Iris pigment epithelial cell (primary cell): ENCODE measurements at regions not wholly inside any gene's neighbourhood (a gene's known extent, or its start where the extent isn't known, plus 50 kb on each side); places are given as distances from the start of the nearest gene placed in this dataset.

Experiments used
- DNase-seq: peaks from one replicate; pipeline ENCODE4 v3.0.0-alpha.2; 2011; ENCODE audit warnings: low read depth

DNA sequence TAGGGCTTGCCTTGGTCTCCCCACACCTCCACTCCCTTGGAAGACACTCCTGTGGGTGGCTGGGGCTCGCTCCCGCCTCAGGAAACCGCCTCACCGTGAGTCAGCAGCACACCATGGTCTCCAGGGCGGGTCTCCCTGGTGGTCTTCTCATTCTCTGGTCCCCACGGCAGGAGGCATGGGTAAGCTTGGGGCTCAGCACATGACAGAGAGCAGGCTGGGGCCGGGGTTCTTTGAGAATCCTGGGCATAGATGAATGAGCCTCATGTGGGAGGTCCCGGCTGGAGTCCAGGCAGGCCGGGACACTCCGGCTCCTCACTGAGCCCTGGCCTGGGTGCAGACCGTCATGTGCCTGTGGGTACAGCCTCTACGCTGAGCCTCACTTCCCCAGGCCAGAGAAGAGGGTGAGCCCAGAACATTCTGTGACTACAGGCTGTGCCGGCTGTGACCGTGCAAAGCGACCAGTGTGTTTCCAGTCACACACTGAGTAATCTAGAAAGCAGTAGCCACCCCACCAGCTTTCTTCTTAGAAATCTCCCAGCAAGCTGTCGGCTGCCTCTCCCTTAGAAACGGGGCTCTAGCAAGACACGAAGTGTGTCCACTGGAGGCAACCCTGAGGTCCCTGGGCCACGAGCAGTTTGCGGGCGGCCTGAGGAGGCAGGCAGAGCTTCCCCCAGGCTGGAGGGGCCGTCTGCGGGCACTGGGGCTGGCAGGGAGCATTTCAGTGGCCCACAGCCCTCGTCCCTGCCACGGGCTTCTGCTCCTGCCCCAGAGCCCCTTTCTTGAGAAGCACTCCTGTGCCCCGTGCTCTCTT, 93.1 kb downstream of the RHOB start:
- DNase-seq, result no peak

- DNase-seq, result no peak
These were observed 93.9 kb downstream of the RHOB start for GRCh38 chr2:20540587-20541293.

GRCh38 chr2:20541294-20541640, 94.4 kb downstream of the RHOB start:
- no peak for DNase-seq

GRCh38 chr2:20541651-20542050, 94.8 kb downstream of the RHOB start:
- DNase-seq, result no peak

GRCh38 chr2:20542269-20542668, 95.4 kb downstream of the RHOB start:
- DNase-seq, result no peak

DNA sequence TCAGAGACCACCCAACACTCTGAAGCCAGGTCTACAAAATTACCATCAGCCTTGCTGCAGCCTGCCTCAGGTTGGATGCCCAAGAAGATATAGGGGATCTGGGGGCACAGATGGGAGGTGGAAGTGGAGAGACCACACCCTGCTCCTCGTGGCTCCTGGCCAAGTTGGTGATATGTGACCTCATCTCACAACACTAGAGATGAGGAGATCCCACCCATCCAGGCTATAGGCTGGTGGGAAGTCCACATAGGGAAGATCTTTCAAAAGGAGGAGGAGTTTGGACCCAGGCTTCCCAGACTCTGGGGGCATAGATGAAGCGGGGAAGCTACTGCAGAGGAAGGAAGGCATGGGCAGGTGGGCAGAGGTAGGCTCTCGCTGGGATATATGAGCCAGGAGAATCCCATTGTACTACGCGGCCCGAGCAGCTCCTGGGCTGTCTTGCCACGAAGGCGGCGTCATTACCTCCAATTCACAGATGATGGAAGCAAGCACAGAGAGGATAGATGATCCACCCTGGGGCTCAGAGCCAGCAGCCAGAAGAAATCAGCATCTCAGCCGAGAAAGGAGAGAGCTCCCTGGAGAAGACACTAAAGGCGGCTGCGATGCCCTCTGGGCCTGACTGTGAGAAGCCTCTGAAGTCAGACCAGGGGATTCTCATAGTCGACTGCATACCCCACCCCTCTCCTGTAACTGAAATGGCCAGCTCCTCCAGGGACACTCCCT, 96.0 kb downstream of the RHOB start:
- no peak for DNase-seq

DNA sequence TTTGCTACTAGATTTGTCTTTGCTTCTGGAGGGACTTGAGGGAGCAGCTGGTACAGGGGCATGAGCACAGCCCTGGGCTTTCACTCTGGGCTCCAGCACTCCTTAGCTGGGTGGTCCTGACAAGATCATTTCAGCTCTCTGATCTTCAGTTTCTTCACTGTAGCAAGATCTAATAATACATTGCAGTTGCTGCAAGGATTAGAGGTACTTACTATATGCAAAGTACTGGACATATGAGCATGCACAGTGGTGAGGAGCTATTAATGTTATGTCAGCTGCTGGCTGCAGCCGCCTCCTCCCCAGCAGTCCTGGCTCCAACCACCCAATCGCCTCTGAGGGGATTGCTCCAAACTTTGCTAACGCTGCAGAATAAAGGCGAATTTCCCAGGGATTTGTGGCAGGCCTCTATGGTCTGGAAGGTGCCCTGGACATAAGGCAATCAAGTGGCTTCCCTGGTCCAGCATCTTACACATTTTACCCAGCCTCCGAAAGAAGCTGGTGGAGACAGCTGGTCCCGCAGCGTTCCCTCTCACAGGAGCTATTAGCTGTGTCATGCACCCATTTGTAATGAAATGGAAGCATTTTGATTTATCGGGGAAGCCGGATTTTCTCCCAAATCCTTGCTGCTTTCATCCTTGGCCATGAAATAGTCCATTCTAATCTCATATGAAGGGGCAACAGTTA, 96.7 kb downstream of the RHOB start:
- peak; percentile 21 for DNase-seq

GRCh38 chr2:20544153-20544747, 97.4 kb downstream of the RHOB start:
- no peak for DNase-seq

DNA sequence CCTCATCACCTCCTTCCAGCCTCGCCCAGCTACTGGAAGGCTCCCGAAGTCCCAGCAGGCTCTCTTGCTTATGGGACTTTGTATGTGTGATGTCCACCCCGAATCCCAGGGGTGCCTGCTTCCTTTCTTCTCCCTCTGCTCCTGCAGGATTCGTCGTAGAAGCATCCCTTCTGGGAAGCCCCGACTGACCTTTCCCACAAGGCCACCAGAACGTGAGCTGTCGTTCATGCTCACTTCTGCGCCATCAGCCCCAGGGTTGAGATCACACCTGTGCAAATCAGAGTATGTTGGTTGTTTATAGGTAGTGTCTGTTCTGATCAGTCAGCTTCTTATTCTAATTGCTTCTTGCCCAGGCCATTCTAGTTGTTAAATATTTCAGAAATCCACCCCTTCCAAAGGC, 101.8 kb downstream of the HS1BP3 start:
- DNase-seq, result no peak

DNA sequence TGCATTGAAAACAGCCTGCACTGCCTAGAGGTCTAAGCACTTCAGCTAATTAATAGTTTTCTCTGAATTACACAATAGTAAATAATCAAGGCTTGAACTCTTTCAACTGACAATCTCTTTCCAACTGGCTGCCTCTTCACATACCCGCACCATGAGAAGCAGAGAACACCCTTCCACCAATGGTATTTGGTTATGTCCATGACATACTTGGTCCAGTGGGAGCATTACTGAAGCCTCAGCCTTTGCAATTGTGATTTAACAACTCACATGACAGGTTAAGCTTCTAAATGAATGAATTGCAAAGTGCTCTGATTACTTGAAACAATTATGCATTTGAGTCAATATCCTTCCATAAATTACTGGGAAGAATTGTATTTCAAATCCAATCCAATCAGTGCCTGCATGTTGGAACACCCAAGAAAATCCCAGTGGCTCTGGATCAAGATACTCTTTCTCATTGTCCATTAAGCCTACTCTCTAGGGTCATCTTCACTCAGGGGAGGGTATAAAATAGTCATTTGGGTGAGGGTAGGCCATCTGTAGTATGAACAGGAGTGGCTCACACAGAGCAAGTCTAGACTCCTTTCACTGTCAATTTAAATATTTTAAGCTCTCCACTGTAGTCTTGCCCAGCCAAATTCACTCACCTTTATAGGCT, 101.1 kb downstream of the HS1BP3 start:
- DNase-seq, result no peak

DNA sequence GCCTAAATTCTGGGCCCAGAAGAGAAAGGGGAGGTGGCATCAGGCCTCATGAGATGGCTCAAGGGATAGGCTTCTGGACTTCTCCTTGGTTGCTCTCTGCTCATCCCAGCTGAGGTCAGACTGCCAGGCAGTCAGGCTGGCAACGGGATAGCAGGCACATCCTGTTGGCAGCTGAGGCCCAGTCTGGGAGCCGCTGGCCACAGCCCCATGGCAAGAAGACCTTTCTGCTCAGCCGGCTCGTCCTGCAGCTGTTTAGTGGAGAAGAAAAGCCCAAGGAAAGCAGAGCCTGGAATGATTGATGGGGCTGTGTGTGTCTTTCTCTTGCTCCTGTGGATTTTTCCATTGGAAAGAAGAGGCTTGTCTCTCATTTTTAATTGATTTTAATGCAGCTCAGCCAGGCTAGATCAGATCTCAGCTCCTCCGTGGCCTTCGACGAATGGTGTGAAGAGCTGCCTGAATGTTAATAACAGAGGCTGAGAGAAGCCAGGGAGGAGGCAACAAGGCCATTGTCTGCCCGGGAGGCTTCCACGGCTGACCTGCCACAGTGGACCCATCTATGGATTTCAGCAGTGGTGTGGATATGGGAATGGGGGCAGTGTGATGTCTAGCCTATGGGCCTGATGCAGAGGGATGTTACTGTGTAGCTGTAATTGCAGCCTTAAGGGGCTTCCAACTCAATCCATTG, 99.5 kb downstream of the HS1BP3 start:
- no peak for DNase-seq

GRCh38 chr2:20551945-20552328, 99.0 kb downstream of the HS1BP3 start:
- DNase-seq, result no peak

DNA sequence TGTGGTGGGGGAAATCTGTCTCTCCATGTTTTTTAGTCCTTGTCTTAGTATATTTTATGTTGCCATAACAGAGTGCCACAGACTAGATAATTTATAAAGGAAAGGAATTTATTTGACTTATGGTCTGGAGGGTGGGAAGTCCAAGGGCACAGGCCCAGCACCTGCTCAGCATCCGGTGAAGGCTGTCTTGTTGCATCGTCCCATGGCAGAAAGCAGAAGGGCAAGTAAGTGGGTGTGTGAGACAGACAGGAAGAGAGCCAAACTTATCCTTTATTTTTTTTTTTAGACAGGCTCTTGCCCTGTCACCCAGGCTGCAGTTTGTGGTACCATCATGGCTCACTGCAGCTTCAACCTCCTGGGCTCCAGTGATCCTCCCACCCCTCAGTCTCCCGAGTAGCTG, 98.1 kb downstream of the HS1BP3 start:
- DNase-seq, result no peak

DNA sequence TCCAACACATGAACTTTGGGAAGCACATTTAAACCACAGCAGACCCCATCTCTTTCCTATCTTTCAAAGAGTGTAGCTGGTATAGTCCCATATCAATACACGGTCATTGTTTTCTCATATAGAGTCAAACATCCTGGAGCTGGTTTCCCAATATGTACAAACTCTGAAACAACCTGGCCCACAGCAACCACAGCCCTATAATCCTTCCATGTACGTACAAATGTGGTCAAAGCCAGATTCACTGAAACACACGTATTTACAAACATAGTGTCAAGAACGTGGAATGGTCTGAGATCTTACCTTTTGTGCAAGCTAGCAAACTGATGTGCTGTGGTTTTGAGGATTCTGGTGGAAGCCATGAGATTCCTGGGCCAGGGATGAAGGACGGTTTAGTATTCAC, 97.3 kb downstream of the HS1BP3 start:
- DNase-seq, result no peak

DNA sequence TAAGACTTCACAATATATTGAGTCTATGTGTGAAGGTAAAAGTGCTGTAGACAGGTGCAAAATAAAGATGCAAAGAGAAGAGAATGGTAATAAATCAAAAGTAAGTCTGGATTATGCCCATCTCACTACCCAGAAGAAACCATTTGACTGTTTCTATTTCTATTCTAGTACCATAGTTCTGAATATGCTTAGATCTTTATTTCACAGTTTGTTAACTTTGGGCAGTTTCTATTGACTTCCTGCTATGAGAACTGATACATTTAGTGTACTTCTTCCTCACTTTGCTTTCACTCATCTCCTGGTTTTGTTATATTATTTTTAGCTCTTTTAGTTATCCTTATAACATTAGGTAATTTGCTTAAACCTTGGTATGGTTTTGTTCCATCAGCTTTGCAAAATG, 94.9 kb downstream of the HS1BP3 start:
- DNase-seq, result no peak

DNA sequence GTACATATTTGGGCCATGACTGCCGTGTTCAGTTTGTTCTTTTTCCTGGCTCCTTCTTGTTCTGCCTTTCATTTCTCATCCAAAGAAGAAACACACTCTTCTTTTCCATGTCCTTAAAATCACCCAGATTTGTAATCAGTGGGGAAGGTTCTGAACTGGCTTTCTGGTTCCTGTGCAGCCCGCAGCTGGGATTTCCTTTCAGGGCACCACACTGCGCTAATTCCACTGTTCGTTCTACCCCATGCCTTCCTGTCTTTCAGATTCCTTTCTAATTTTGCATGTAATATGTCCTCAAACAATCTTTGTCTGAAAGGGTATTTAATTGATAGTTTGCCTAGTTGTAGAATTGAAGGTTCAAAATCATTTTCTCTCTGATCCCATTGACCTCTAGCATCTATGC, 94.1 kb downstream of the HS1BP3 start:
- DNase-seq, result no peak

GRCh38 chr2:20557226-20557625, 93.7 kb downstream of the HS1BP3 start:
- DNase-seq, result no peak

GRCh38 chr2:20557635-20558034, 93.3 kb downstream of the HS1BP3 start:
- no peak for DNase-seq

- no peak for DNase-seq
These were observed 92.3 kb downstream of the HS1BP3 start for GRCh38 chr2:20558391-20559150.

DNA sequence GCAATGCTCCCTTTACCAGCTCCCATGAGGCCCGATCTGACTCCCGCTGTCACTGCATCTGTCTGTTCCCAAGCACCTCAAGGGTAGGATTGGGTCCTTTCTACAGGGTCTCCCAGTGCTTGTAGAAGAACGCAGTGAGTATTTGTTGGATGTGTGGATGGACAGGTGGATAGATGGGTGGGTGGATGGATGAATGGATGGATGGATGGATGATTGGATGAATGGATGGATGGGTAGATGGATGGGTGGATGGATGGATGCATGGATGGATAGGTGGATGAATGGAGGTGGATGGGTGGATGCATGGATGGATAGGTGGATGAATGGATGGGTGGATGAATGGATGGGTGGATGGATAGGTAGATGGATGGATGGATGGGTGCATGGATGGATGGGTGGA, 91.6 kb downstream of the HS1BP3 start:
- no peak for DNase-seq
